Prostate gland (tissue), 2 donors: ENCODE measurements at regions not wholly inside any gene's neighbourhood (a gene's known extent, or its start where the extent isn't known, plus 50 kb on each side); places are given as distances from the start of the nearest gene placed in this dataset.

Source experiments
- DNase-seq: peaks from one replicate; pipeline ENCODE4 v3.0.0-alpha.2; 2019; ENCODE audit warnings: low spot score
- H3K27ac ChIP-seq, 2 donors: fragments of 200-600 bp; sonication (generic); 2 replicates each; pipeline ENCODE4 v1.5.1; 2017 to 2019
- H3K27me3 ChIP-seq: fragments of 200-600 bp; sonication (generic); replicated peaks from 2 replicates; pipeline ENCODE4 v1.5.1; 2019; ENCODE audit not compliant: insufficient read depth
- H3K36me3 ChIP-seq, 2 donors: fragments of 200-600 bp; sonication (generic); 1 replicate in 1 of 2; 2 replicates in 1 of 2; pipeline versions ENCODE4 v1.5.1 to v1.8.1; 2017 to 2019
- H3K4me1 ChIP-seq: fragments of 200-600 bp; sonication (generic); replicated peaks from 2 replicates; pipeline ENCODE4 v1.5.1; 2019
- H3K4me3 ChIP-seq, 2 donors: fragments of 200-600 bp; sonication (generic); 2 replicates each; pipeline ENCODE4 v1.5.1; 2017 to 2019
- H3K9me3 ChIP-seq: fragments of 200-600 bp; sonication (generic); 2 replicates; pipeline ENCODE4 v1.5.1; 2017
- CTCF ChIP-seq, 4 experiments: fragments of 200-600 bp in 2 of 4; fragments of 450-650 bp in 2 of 4; sonication (generic) in 2 of 4; IDR thresholded peaks; 1 replicate in 3 of 4; 2 replicates in 1 of 4; pipeline ENCODE4 v1.5.1; 2016 to 2019; ENCODE audit warnings: antibody characterized with exemption in 4 of 4, mild to moderate bottlenecking in 2 of 4, moderate library complexity in 2 of 4
- POLR2A ChIP-seq: fragments of 450-650 bp; IDR thresholded peaks from one replicate; pipeline ENCODE4 v1.6.1; 2016; ENCODE audit warnings: antibody characterized with exemption, mild to moderate bottlenecking
- POLR2AphosphoS5 ChIP-seq: sonication (generic); formaldehyde crosslinking; IDR thresholded peaks from one replicate; pipeline ENCODE4 v1.6.1; 2017; ENCODE audit warnings: antibody characterized with exemption
- WGBS: methylation state at CpG from one replicate; pipeline ENCODE4 v1.1.5; 2018; 5-methylcytosine and 5-hydroxymethylcytosine counted together
- intact Hi-C: fragments of 100-400 bp; cut with DNase I; formaldehyde crosslinking; loops from one replicate; pipeline ENCODE4 v1.14.2; 2022

- Histone ChIP-seq H3K36me3 (no peaks in the 10 kb centered on the region), H3K27ac (no peak overlapping the region), H3K4me1 (no peaks in the 10 kb centered on the region), H3K4me3 (no peak overlapping the region), H3K27me3 (no peaks in the 10 kb centered on the region), H3K9me3 (no peaks in the 10 kb centered on the region)
- no peak for TF ChIP-seq POLR2AphosphoS5
- TF ChIP-seq POLR2A = no peak
- no peak for DNase-seq
- intact Hi-C loops = no loop called here
- 52% methylated on average over 1 of the region's 1 CpG for WGBS
Measured at GRCh38 chr3:26381411-26381810, 241.2 kb upstream of the LRRC3B start.

GRCh38 chr3:26406636-26407035 is 215.9 kb upstream of the LRRC3B start:
- intact Hi-C loops = no loop called here
- 46% methylated on average over 2 of the region's 2 CpGs for WGBS
- DNase-seq = no peak
- Histone ChIP-seq H3K27ac (no peak overlapping the region), H3K4me3 (no peak overlapping the region), H3K9me3 (no peaks in the 10 kb centered on the region), H3K4me1 (no peaks in the 10 kb centered on the region), H3K36me3 (no peaks in the 10 kb centered on the region), H3K27me3 (no peaks in the 10 kb centered on the region)
- TF ChIP-seq CTCF (IDR thresholded peaks at IDR 0.05) (no peak), POLR2A (no peak), POLR2AphosphoS5 (no peak)

- Histone ChIP-seq H3K27ac (no peak overlapping the region), H3K4me1 (no peaks in the 10 kb centered on the region), H3K27me3 (no peaks in the 10 kb centered on the region), H3K36me3 (no peaks in the 10 kb centered on the region), H3K9me3 (no peaks in the 10 kb centered on the region), H3K4me3 (no peak overlapping the region)
- no peak for TF ChIP-seq CTCF (IDR thresholded peaks at IDR 0.05)
- TF ChIP-seq POLR2AphosphoS5 = no peak
- no peak for TF ChIP-seq POLR2A
- intact Hi-C loops = no loop called here
- DNase-seq = no peak
Measured at GRCh38 chr3:26418553-26418952, 204.0 kb upstream of the LRRC3B start.

- no peak for DNase-seq
- 98% methylated on average over 2 of the region's 2 CpGs for WGBS
- H3K4me3 ChIP-seq = no peak overlapping the region
- TF ChIP-seq POLR2A (no peak), POLR2AphosphoS5 (no peak), CTCF (IDR thresholded peaks at IDR 0.05) (no peak)
- H3K27me3 ChIP-seq = no peaks in the 10 kb centered on the region
- H3K36me3 ChIP-seq = no peaks in the 10 kb centered on the region
- H3K9me3 ChIP-seq = no peaks in the 10 kb centered on the region
- no peak overlapping the region for H3K27ac ChIP-seq
- intact Hi-C loops = no loop called here
- H3K4me1 ChIP-seq = no peaks in the 10 kb centered on the region
Measured at GRCh38 chr3:26422415-26422814, 200.2 kb upstream of the LRRC3B start.

- Histone ChIP-seq H3K4me1 (no peaks in the 10 kb centered on the region), H3K4me3 (no peak overlapping the region), H3K27me3 (no peaks in the 10 kb centered on the region), H3K27ac (no peak overlapping the region), H3K36me3 (no peaks in the 10 kb centered on the region), H3K9me3 (no peaks in the 10 kb centered on the region)
- intact Hi-C loops = no loop called here
- TF ChIP-seq POLR2A (no peak), POLR2AphosphoS5 (no peak), CTCF (IDR thresholded peaks at IDR 0.05) (no peak)
- WGBS = 72% methylated on average over 3 of the region's 3 CpGs
- DNase-seq = no peak
Measured at GRCh38 chr3:26425076-26425475, 197.5 kb upstream of the LRRC3B start.
